ENCODE measurements at regions not wholly inside any gene's neighbourhood (a gene's known extent, or its start where the extent isn't known, plus 50 kb on each side); places are given as distances from the start of the nearest gene placed in this dataset.
"Not testable (repeated sequence)": the region's sequence is repeated elsewhere in the genome, so short reads cannot be mapped to it uniquely, and the experiment has no call there.

GRCh38 chr7:109460296-109460695 is 890.6 kb downstream of the DNAJB9 start:
- Histone ChIP-seq H3K27ac (ENCODE audit: low read depth in 1 of 2, low read length in 1 of 2) (no peak overlapping the region), H3K36me3 (ENCODE audit: control insufficient read depth in 4 of 4, insufficient read depth in 4 of 4, low read length in 4 of 4) (no peaks in the 10 kb centered on the region), H3K4me3 (no peak overlapping the region), H3K9ac (ENCODE audit: insufficient read depth in 1 of 2, low read length in 2 of 2) (no peak overlapping the region), H3K4me1 (ENCODE audit: control insufficient read depth in 5 of 5, insufficient read depth in 5 of 5, low read length in 5 of 5) (no peaks in the 10 kb centered on the region), H3K27me3 (ENCODE audit: control insufficient read depth in 3 of 3, insufficient read depth in 3 of 3, low read length in 2 of 3) (no peaks in the 10 kb centered on the region), H3K9me3 (ENCODE audit: control insufficient read depth in 4 of 4, insufficient read depth in 3 of 4, low read length in 3 of 4) (no peaks in the 10 kb centered on the region)
- 87 to 89% methylated on average over 2 of the region's 2 CpGs for WGBS, 2 donors
- no peak for ATAC-seq (ENCODE audit: insufficient read depth, low FRiP score)
- DNase-seq, result no peak
- TF ChIP-seq CTCF (IDR thresholded peaks at IDR 0.05; ENCODE audit: control extremely low read depth, extremely low read depth), result no peak

GRCh38 chr7:109462171-109462570 is 892.5 kb downstream of the DNAJB9 start:
- no peaks in the 10 kb centered on the region for H3K9me3 ChIP-seq (ENCODE audit: control insufficient read depth in 4 of 4, insufficient read depth in 3 of 4, low read length in 3 of 4)
- no peaks in the 10 kb centered on the region for H3K27me3 ChIP-seq (ENCODE audit: control insufficient read depth in 3 of 3, insufficient read depth in 3 of 3, low read length in 2 of 3)
- H3K36me3 ChIP-seq (ENCODE audit: control insufficient read depth in 4 of 4, insufficient read depth in 4 of 4, low read length in 4 of 4), result no peaks in the 10 kb centered on the region
- H3K9ac ChIP-seq (ENCODE audit: insufficient read depth in 1 of 2, low read length in 2 of 2), result no peak overlapping the region
- TF ChIP-seq CTCF (IDR thresholded peaks at IDR 0.05; ENCODE audit: control extremely low read depth, extremely low read depth), result no peak
- H3K4me1 ChIP-seq (ENCODE audit: control insufficient read depth in 5 of 5, insufficient read depth in 5 of 5, low read length in 5 of 5), result no peaks in the 10 kb centered on the region
- WGBS, 2 donors, result 71 to 75% methylated on average over 3 of the region's 3 CpGs
- H3K27ac ChIP-seq (ENCODE audit: low read depth in 1 of 2, low read length in 1 of 2), result no peak overlapping the region
- ATAC-seq (ENCODE audit: insufficient read depth, low FRiP score) (no peak), DNase-seq (peak in 1 of 3 donors; percentile 3)
- no peak overlapping the region for H3K4me3 ChIP-seq

GRCh38 chr7:109467729-109468128 is 898.1 kb downstream of the DNAJB9 start:
- H3K9ac ChIP-seq (ENCODE audit: insufficient read depth in 1 of 2, low read length in 2 of 2); H3K27ac ChIP-seq (ENCODE audit: low read depth in 1 of 2, low read length in 1 of 2); H3K4me1 ChIP-seq (ENCODE audit: control insufficient read depth in 5 of 5, insufficient read depth in 5 of 5, low read length in 5 of 5); DNase-seq; H3K27me3 ChIP-seq (ENCODE audit: control insufficient read depth in 3 of 3, insufficient read depth in 3 of 3, low read length in 2 of 3); H3K4me3 ChIP-seq; H3K9me3 ChIP-seq (ENCODE audit: control insufficient read depth in 4 of 4, insufficient read depth in 3 of 4, low read length in 3 of 4); ATAC-seq (ENCODE audit: insufficient read depth, low FRiP score); H3K36me3 ChIP-seq (ENCODE audit: control insufficient read depth in 4 of 4, insufficient read depth in 4 of 4, low read length in 4 of 4): not testable (repeated sequence)
- 92 to 95% methylated on average over 4 of the region's 4 CpGs for WGBS, 2 donors

GRCh38 chr7:109473172-109473571 is 903.5 kb downstream of the DNAJB9 start:
- Histone ChIP-seq H3K27me3 (ENCODE audit: control insufficient read depth in 3 of 3, insufficient read depth in 3 of 3, low read length in 2 of 3) (no peaks in the 10 kb centered on the region), H3K4me1 (ENCODE audit: control insufficient read depth in 5 of 5, insufficient read depth in 5 of 5, low read length in 5 of 5) (no peaks in the 10 kb centered on the region), H3K9me3 (ENCODE audit: control insufficient read depth in 4 of 4, insufficient read depth in 3 of 4, low read length in 3 of 4) (no peaks in the 10 kb centered on the region), H3K27ac (ENCODE audit: low read depth in 1 of 2, low read length in 1 of 2) (no peak overlapping the region), H3K9ac (ENCODE audit: insufficient read depth in 1 of 2, low read length in 2 of 2) (no peak overlapping the region), H3K36me3 (ENCODE audit: control insufficient read depth in 4 of 4, insufficient read depth in 4 of 4, low read length in 4 of 4) (no peaks in the 10 kb centered on the region), H3K4me3 (no peak overlapping the region)
- TF ChIP-seq CTCF (IDR thresholded peaks at IDR 0.05; ENCODE audit: control extremely low read depth, extremely low read depth), result no peak
- 91 to 92% methylated on average over 1 of the region's 1 CpG for WGBS, 2 donors
- DNase-seq, result no peak
- no peak for ATAC-seq (ENCODE audit: insufficient read depth, low FRiP score)
